Adrenal gland (tissue), 9 donors: ENCODE measurements at regions not wholly inside any gene's neighbourhood (a gene's known extent, or its start where the extent isn't known, plus 50 kb on each side); places are given as distances from the start of the nearest gene placed in this dataset.
A peak's percentile ranks its signal among the peaks of the same experiment; 100 is the strongest.

ENCODE experiments used
- DNase-seq, 7 donors: peaks; one replicate each; pipeline ENCODE4 v3.0.0-alpha.2; 2019 to 2020
- H3K27ac ChIP-seq, 5 donors: fragments of 200-600 bp; sonication (generic) in 4 of 5; 1 replicate in 3 of 5; 2 replicates in 2 of 5; pipeline versions ENCODE4 v1.5.1 to v1.8.0; 2016 to 2020; ENCODE audit warnings: mild to moderate bottlenecking in 1 of 5
- H3K27me3 ChIP-seq: fragments of 200-600 bp; 2 replicates; pipeline ENCODE4 v1.8.0; 2021
- H3K36me3 ChIP-seq, 2 donors: fragments of 200-600 bp; replicated peaks in 1 of 2; 1 replicate in 1 of 2; 2 replicates in 1 of 2; pipeline versions ENCODE4 v1.5.1 to v1.8.0; 2018 to 2022
- H3K4me1 ChIP-seq, 2 donors: fragments of 200-600 bp; replicated peaks in 1 of 2; 1 replicate in 1 of 2; 2 replicates in 1 of 2; pipeline versions ENCODE4 v1.5.1 to v1.8.0; 2018 to 2021
- H3K4me3 ChIP-seq, 4 donors: fragments of 200-600 bp; sonication (generic) in 3 of 4; one replicate each; pipeline ENCODE4 v1.5.1; 2016 to 2018
- H3K9me3 ChIP-seq, 3 donors: fragments of 200-600 bp; sonication (generic) in 1 of 3; replicated peaks in 1 of 3; 1 replicate in 2 of 3; 2 replicates in 1 of 3; pipeline versions ENCODE4 v1.5.1 to v1.8.0; 2016 to 2021
- CTCF ChIP-seq, 6 experiments: fragments of 450-650 bp in 4 of 6; fragments of 200-600 bp in 2 of 6; sonication (generic) in 1 of 6; IDR thresholded peaks; 1 replicate in 5 of 6; 2 replicates in 1 of 6; pipeline versions ENCODE4 v1.5.1 to v1.8.0; 2016 to 2021; ENCODE audit warnings: antibody characterized with exemption in 6 of 6, mild to moderate bottlenecking in 2 of 6, moderate library complexity in 1 of 6
- POLR2A ChIP-seq, 2 donors: fragments of 450-650 bp; IDR thresholded peaks; one replicate each; pipeline ENCODE4 v1.6.1; 2017; ENCODE audit warnings: antibody characterized with exemption in 2 of 2, mild to moderate bottlenecking in 2 of 2, moderate library complexity in 1 of 2
- WGBS, 4 donors: extraction: QIAGEN DNeasy Blood & Tissue Kit in 2 of 4; methylation state at CpG; one replicate each; pipeline versions ENCODE4 v1.1.5 to v1.1.7; 2013 to 2017; 5-methylcytosine and 5-hydroxymethylcytosine counted together
- intact Hi-C, 2 donors: fragments of 100-400 bp; cut with DNase I; formaldehyde crosslinking; loops; one replicate each; pipeline versions ENCODE4 v1.14.1 to v1.15.0; 2022 to 2023
- donor health status: healthy with polysubstance abuse.
- donor health status: Bipolar disorder and iron deficiency.
- donor health status: DM: yes; HTN: yes; CAD: no.
- donor health status: DM: no; HTN: no; CAD: no.
- donor health status: DM: no; HTN: no; CAD: no.

GRCh38 chr5:33338336-33339110 lies 102.2 kb upstream of the TARS1 start:
- intact Hi-C loops = no loop called here
- peaks cover 0 to 8% of the 10 kb centered on the region in 2 donors for H3K4me1 ChIP-seq
- TF ChIP-seq CTCF (IDR thresholded peaks at IDR 0.05) (no peak), POLR2A (IDR thresholded peaks at IDR 0.05) (no peak)
- peak in 1 of 7 donors; percentile 2 for DNase-seq
- H3K27me3 ChIP-seq = no peaks in the 10 kb centered on the region
- no peak overlapping the region for H3K4me3 ChIP-seq
- WGBS, 4 donors = 81 to 89% (median 85%) methylated on average over 4 of the region's 4 CpGs
- no peak overlapping the region for H3K27ac ChIP-seq
- H3K9me3 ChIP-seq = no peaks in the 10 kb centered on the region
- no peaks in the 10 kb centered on the region for H3K36me3 ChIP-seq

GRCh38 chr5:33339413-33339812 lies 101.4 kb upstream of the TARS1 start:
- H3K4me1 ChIP-seq = peaks cover 0 to 8% of the 10 kb centered on the region in 2 donors
- intact Hi-C loops = no loop called here
- no peaks in the 10 kb centered on the region for H3K27me3 ChIP-seq
- no peaks in the 10 kb centered on the region for H3K36me3 ChIP-seq
- H3K4me3 ChIP-seq = no peak overlapping the region
- H3K9me3 ChIP-seq = no peaks in the 10 kb centered on the region
- no peak for DNase-seq
- H3K27ac ChIP-seq = no peak overlapping the region
- TF ChIP-seq CTCF (IDR thresholded peaks at IDR 0.05) = no peak
- TF ChIP-seq POLR2A (IDR thresholded peaks at IDR 0.05) = no peak

- DNase-seq = no peak
- Histone ChIP-seq H3K27ac (no peak overlapping the region), H3K4me3 (no peak overlapping the region), H3K4me1 (peaks cover 0 to 12% of the 10 kb centered on the region in 2 donors), H3K36me3 (no peaks in the 10 kb centered on the region), H3K9me3 (no peaks in the 10 kb centered on the region), H3K27me3 (no peaks in the 10 kb centered on the region)
- intact Hi-C loops = no loop called here
- WGBS, 4 donors = 79 to 85% (median 82%) methylated on average over 3 of the region's 3 CpGs
- TF ChIP-seq POLR2A (IDR thresholded peaks at IDR 0.05) = no peak
- TF ChIP-seq CTCF (IDR thresholded peaks at IDR 0.05) = no peak
Observed at GRCh38 chr5:33340195-33340594, 100.6 kb upstream of the TARS1 start.

GRCh38 chr5:33341351-33341750 lies 99.4 kb upstream of the TARS1 start:
- no peaks in the 10 kb centered on the region for H3K9me3 ChIP-seq
- no peak overlapping the region for H3K4me3 ChIP-seq
- no peaks in the 10 kb centered on the region for H3K36me3 ChIP-seq
- WGBS, 4 donors = 83 to 90% (median 87%) methylated on average over 4 of the region's 4 CpGs
- peaks cover 0 to 12% of the 10 kb centered on the region in 2 donors for H3K4me1 ChIP-seq
- DNase-seq = no peak
- no peaks in the 10 kb centered on the region for H3K27me3 ChIP-seq
- intact Hi-C loops = no loop called here
- no peak overlapping the region for H3K27ac ChIP-seq
- TF ChIP-seq CTCF (IDR thresholded peaks at IDR 0.05) = no peak
- no peak for TF ChIP-seq POLR2A (IDR thresholded peaks at IDR 0.05)
